ENCODE measurements at regions not wholly inside any gene's neighbourhood (a gene's known extent, or its start where the extent isn't known, plus 50 kb on each side); places are given as distances from the start of the nearest gene placed in this dataset.

- TF ChIP-seq CTCF (conservative IDR thresholded peaks at IDR 0.05 in 1 of 2, IDR thresholded peaks at IDR 0.05 in 1 of 2; ENCODE audit: low read depth in 1 of 2, low read length in 2 of 2) (no peak), EZH2 (IDR thresholded peaks at IDR 0.05; ENCODE audit: low read length, missing control alignments) (no peak)
Observed at GRCh38 chr15:62975515-62975914, 67.0 kb upstream of the TPM1 start.

Measured in fibroblast of lung (primary cell).